ENCODE measurements at regions not wholly inside any gene's neighbourhood (a gene's known extent, or its start where the extent isn't known, plus 50 kb on each side); places are given as distances from the start of the nearest gene placed in this dataset.

DNA sequence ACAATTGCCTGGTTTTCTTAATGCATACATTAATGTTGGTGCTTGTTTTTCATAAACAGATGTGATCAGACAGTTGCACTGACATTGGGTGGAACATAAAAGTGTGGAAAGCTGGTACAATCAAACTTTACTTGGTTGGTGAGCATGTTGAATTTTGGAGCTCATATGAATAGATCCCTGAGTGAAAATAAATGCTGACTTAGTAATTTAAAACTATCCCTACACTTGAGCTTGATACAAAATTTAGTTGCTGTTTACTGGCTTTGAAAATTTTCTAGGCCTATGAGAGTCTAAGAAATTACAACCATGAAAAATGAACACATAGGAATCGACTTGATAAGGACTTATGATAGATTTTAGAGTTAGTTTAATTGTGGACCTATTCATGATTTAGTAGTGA, 551.8 kb upstream of the PABPC4L start:
- Histone ChIP-seq H3K4me1 (no peaks in the 10 kb centered on the region), H3K27me3 (no peaks in the 10 kb centered on the region), H3K4me3 (no peak overlapping the region), H3K27ac (no peak overlapping the region), H3K9me3 (no peaks in the 10 kb centered on the region), H3K36me3 (no peaks in the 10 kb centered on the region)
- WGBS, 2 donors (ENCODE audit: low coverage in 1 of 2): 82 to 83% methylated on average over 1 of the region's 1 CpG
- TF ChIP-seq EP300 (IDR thresholded peaks at IDR 0.05): no peak
- TF ChIP-seq, protein P1, sequence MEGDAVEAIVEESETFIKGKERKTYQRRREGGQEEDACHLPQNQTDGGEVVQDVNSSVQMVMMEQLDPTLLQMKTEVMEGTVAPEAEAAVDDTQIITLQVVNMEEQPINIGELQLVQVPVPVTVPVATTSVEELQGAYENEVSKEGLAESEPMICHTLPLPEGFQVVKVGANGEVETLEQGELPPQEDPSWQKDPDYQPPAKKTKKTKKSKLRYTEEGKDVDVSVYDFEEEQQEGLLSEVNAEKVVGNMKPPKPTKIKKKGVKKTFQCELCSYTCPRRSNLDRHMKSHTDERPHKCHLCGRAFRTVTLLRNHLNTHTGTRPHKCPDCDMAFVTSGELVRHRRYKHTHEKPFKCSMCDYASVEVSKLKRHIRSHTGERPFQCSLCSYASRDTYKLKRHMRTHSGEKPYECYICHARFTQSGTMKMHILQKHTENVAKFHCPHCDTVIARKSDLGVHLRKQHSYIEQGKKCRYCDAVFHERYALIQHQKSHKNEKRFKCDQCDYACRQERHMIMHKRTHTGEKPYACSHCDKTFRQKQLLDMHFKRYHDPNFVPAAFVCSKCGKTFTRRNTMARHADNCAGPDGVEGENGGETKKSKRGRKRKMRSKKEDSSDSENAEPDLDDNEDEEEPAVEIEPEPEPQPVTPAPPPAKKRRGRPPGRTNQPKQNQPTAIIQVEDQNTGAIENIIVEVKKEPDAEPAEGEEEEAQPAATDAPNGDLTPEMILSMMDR (IDR thresholded peaks at IDR 0.05): no peak
- TF ChIP-seq POLR2A (IDR thresholded peaks at IDR 0.05): no peak
- TF ChIP-seq POLR2AphosphoS5 (IDR thresholded peaks at IDR 0.05): no peak
- no peak for ATAC-seq

DNA sequence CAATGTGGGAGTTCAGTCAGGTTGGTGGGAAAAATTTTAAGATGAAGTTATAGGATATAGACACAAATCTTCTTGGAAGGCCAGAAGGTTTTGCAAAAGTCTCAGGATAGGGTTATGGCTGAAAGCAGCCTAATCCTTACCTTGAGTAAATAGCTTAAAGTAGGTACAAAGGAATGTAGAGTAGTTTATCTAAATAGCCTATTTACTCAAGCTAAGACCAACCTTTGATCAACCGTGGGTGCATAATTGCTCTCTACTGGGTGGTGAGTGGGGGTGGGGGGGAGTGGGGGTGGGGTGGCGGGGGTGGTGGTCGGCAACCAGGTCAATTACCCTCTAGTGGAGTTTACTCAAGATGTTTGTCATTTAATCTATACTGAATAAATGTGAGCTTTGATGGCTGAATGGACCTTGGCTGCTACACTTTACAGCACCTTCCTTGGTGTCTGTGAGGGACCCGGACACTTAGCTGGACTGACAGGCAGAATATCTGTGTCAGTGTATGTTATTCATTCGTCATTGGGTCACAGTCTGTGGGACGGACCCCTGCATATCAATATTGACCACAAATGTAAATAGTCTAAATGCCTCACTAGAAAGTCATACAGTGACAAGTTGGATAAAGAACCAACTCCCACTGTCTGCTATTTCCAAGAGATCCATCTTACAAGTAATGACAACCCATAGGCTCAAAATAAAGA, 545.7 kb upstream of the PABPC4L start:
- WGBS, 2 donors (ENCODE audit: low coverage in 1 of 2): 50 to 76% methylated on average over 1 to 3 of the region's 6 CpGs
- no peaks in the 10 kb centered on the region for H3K27me3 ChIP-seq
- no peak for TF ChIP-seq POLR2A (IDR thresholded peaks at IDR 0.05)
- TF ChIP-seq, protein P1 (IDR thresholded peaks at IDR 0.05): no peak
- TF ChIP-seq EP300 (IDR thresholded peaks at IDR 0.05): no peak
- no peak for TF ChIP-seq POLR2AphosphoS5 (IDR thresholded peaks at IDR 0.05)
- no peaks in the 10 kb centered on the region for H3K4me1 ChIP-seq
- no peaks in the 10 kb centered on the region for H3K36me3 ChIP-seq
- H3K27ac ChIP-seq: no peak overlapping the region
- no peak overlapping the region for H3K4me3 ChIP-seq
- no peaks in the 10 kb centered on the region for H3K9me3 ChIP-seq
- no peak for ATAC-seq

DNA sequence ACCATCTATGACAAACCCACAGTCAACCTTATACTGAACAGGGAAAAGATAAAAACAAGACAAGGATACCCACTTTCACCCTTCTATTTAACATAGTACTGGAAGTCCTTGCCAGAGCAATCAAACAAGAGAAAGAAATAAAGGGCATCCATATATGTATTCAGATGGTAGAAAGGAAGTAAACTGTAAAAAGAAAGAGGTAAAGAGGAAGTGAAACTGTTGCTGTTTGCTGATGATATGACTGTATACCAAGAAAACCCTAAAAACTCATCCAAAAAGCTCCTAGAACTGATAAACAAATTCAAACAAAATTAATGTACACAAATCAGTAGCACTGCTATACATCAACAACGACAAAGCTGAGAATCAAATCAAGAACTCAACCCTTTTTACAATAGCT, 538.7 kb upstream of the PABPC4L start:
- no peaks in the 10 kb centered on the region for H3K36me3 ChIP-seq
- no peaks in the 10 kb centered on the region for H3K4me1 ChIP-seq
- 100% methylated on average over 1 of the region's 1 CpG for WGBS, 2 donors (ENCODE audit: low coverage in 1 of 2)
- no peak for ATAC-seq
- no peaks in the 10 kb centered on the region for H3K9me3 ChIP-seq
- H3K27me3 ChIP-seq: no peaks in the 10 kb centered on the region
- H3K27ac ChIP-seq: no peak overlapping the region
- no peak for TF ChIP-seq POLR2AphosphoS5 (IDR thresholded peaks at IDR 0.05)
- no peak for TF ChIP-seq EP300 (IDR thresholded peaks at IDR 0.05)
- TF ChIP-seq POLR2A (IDR thresholded peaks at IDR 0.05): no peak
- TF ChIP-seq, protein P1 (IDR thresholded peaks at IDR 0.05): no peak
- H3K4me3 ChIP-seq: no peak overlapping the region

DNA sequence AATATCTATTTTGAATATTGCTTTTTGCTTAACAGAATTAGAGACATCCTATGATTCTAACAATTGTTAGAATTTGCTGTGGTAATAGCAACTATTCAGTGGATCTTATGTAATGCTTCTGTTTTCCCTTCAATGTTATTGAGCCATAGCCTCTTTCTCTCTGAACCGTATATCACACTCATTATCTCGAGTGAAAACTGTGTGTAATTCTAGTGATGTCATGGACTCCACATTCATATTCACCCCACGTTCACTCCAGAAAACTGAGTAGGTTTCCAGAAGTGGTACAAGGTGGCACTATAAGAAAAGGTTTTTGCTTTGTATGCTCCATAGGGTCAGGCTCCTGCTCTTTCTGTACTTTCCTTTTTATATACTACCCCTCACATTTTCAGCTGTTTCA, 534.3 kb upstream of the PABPC4L start:
- no peak for ATAC-seq
- WGBS, 2 donors (ENCODE audit: low coverage in 1 of 2): 74 to 84% methylated on average over 3 of the region's 3 CpGs

DNA sequence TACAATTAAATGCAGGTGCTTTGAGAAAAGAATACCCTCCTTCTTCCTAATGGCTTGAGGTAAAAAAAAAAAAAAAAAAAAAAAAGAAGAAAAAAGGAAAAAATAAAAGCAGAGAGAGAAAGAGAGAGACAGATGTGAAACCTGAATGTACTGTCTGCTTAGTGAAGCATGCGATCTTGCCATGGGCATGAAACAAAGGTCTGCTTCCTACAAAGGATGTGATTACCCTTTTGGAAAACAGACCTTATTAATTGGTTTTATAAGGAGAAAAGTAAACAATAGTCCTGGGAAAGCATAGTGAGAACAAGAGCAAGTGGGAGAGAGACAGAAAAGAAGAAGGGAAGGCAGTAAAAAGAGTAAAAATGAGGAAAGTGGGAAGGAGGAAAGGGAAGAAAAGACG, 526.1 kb upstream of the PABPC4L start:
- Histone ChIP-seq H3K4me3 (no peak overlapping the region), H3K27me3 (no peaks in the 10 kb centered on the region), H3K4me1 (no peaks in the 10 kb centered on the region), H3K36me3 (no peaks in the 10 kb centered on the region), H3K9me3 (no peaks in the 10 kb centered on the region), H3K27ac (no peak overlapping the region)
- TF ChIP-seq POLR2AphosphoS5 (IDR thresholded peaks at IDR 0.05) (no peak), EP300 (IDR thresholded peaks at IDR 0.05) (no peak)
- TF ChIP-seq, protein P1 (IDR thresholded peaks at IDR 0.05): no peak
- WGBS, 2 donors (ENCODE audit: low coverage in 1 of 2): 54 to 85% methylated on average over 2 of the region's 2 CpGs
- ATAC-seq: no peak

More for the DNA sequence above, 534.3 kb upstream of the PABPC4L start:
- H3K9me3 ChIP-seq: no peaks in the 10 kb centered on the region
- no peaks in the 10 kb centered on the region for H3K27me3 ChIP-seq
- no peak overlapping the region for H3K27ac ChIP-seq
- H3K4me3 ChIP-seq: no peak overlapping the region
- H3K36me3 ChIP-seq: no peaks in the 10 kb centered on the region
- TF ChIP-seq POLR2AphosphoS5 (IDR thresholded peaks at IDR 0.05) (no peak), POLR2A (IDR thresholded peaks at IDR 0.05) (no peak), EP300 (IDR thresholded peaks at IDR 0.05) (no peak)
- TF ChIP-seq, protein P1 (IDR thresholded peaks at IDR 0.05): no peak
- H3K4me1 ChIP-seq: no peaks in the 10 kb centered on the region

All from gastroesophageal sphincter (tissue), 4 donors.